ENCODE measurements at regions not wholly inside any gene's neighbourhood (a gene's known extent, or its start where the extent isn't known, plus 50 kb on each side); places are given as distances from the start of the nearest gene placed in this dataset.

- TF ChIP-seq CTCF (IDR thresholded peaks at IDR 0.05): no peak
- TF ChIP-seq AFF4 (CRISPR knock-in tag; IDR thresholded peaks at IDR 0.05; ENCODE audit: borderline replicate concordance): no peak
- no peak for TF ChIP-seq FOXJ3 (CRISPR knock-in tag; IDR thresholded peaks at IDR 0.05; ENCODE audit: borderline replicate concordance)
- no peak for TF ChIP-seq ATF3 (CRISPR knock-in tag; conservative IDR thresholded peaks at IDR 0.05)
- TF ChIP-seq USF1 (CRISPR knock-in tag; IDR thresholded peaks at IDR 0.05): no peak
- no peak for TF ChIP-seq ZNF121 (CRISPR knock-in tag; IDR thresholded peaks at IDR 0.05)
- no peak for TF ChIP-seq SMAD3 (CRISPR knock-in tag; IDR thresholded peaks at IDR 0.05; ENCODE audit: borderline replicate concordance)
- TF ChIP-seq NFYB (CRISPR knock-in tag; conservative IDR thresholded peaks at IDR 0.05; ENCODE audit: low read depth): no peak
- no peak for TF ChIP-seq ZNF396 (CRISPR knock-in tag; IDR thresholded peaks at IDR 0.05; ENCODE audit: borderline replicate concordance)
- TF ChIP-seq CBFB (CRISPR knock-in tag; IDR thresholded peaks at IDR 0.05; ENCODE audit: low read depth): no peak
- no peak for TF ChIP-seq SP1 (CRISPR knock-in tag; conservative IDR thresholded peaks at IDR 0.05)
- TF ChIP-seq MAX (CRISPR knock-in tag; IDR thresholded peaks at IDR 0.05): no peak
- no peak for TF ChIP-seq ZNF416 (CRISPR knock-in tag; IDR thresholded peaks at IDR 0.05)
- TF ChIP-seq NR2C2 (CRISPR knock-in tag; IDR thresholded peaks at IDR 0.05): no peak
Measured at GRCh38 chr2:223494496-223494895, 107.7 kb downstream of the SCG2 start.
